NCI-H526 treated with DMSO at 0.1 percent for 48 hours (cell line): ENCODE measurements at regions not wholly inside any gene's neighbourhood (a gene's known extent, or its start where the extent isn't known, plus 50 kb on each side); places are given as distances from the start of the nearest gene placed in this dataset.
A peak's percentile ranks its signal among the peaks of the same experiment; 100 is the strongest.

ENCODE experiments used
- DNase-seq: peaks from one replicate; lab custom pipeline; 2025; lab: John Stamatoyannopoulos, UW

DNA sequence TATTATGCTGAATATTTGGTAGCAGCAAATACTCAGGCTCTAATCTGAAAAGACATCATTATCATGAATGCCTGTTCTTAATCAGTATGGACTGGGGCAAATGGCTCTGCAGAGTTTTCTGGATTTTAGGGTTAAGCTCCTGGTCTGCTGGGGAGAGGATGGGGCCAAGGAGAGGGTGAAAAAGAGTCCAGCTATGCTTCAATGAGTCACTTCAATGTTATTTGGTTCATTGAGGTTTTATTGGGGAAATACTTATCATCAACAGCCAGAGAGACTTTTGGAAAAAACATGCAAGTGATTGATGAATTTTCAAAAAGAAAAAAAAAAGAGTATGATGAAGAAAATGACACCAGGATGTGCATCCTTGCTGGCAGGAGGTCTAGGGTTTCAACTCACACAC is 278.3 kb downstream of the UQCRFS1 start:
- DNase-seq: no peak

DNA sequence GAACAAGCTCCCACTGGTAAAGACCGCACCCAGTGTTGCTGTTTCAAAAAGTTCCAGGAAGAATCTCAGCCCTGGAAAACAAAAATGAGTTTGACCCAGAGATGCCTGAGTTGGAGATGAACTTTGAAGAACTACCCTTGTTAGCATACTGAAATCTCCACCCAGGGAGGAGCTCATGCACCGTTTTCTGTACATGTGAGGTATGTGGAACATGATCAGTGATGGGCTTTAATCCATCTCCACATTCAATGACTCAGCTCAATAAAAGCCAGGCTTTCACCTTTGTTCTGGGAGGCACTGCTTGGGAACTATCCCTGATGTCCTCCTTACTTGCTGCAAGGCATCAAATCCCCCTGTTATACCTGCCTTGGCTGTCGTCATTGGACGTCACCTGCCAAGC is 279.9 kb downstream of the UQCRFS1 start:
- DNase-seq: no peak

- no peak for DNase-seq
Measured at GRCh38 chr19:28932446-28932845, 280.5 kb downstream of the UQCRFS1 start.

- DNase-seq: no peak
Measured at GRCh38 chr19:28929006-28929405, 283.9 kb downstream of the UQCRFS1 start.

DNA sequence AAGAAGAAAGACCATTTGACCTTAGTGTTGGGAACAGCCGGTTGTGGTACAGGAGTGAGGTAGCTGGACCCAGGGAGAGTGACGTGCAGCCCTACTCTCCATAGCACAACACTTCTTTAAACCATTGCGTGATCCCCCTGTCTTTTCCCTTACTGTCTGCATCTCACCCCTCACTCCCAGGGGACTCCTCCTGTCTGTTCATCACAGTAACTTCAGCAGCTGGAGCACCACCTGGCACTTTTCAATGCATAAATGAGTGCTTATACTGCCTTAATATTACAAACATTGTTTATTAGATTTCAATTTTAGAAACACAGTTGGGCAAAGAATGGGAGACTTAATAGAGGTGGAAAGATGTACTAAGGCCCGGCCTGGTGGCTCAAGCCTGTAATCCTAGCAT is 285.5 kb downstream of the UQCRFS1 start:
- peak; percentile 2 for DNase-seq

GRCh38 chr19:28920269-28921066 is 292.5 kb downstream of the UQCRFS1 start:
- peak; percentile 1 for DNase-seq

- DNase-seq: no peak
Measured at GRCh38 chr19:28917621-28918020, 295.3 kb downstream of the UQCRFS1 start.

- no peak for DNase-seq
Measured at GRCh38 chr19:28915737-28916460, 297.1 kb downstream of the UQCRFS1 start.

DNA sequence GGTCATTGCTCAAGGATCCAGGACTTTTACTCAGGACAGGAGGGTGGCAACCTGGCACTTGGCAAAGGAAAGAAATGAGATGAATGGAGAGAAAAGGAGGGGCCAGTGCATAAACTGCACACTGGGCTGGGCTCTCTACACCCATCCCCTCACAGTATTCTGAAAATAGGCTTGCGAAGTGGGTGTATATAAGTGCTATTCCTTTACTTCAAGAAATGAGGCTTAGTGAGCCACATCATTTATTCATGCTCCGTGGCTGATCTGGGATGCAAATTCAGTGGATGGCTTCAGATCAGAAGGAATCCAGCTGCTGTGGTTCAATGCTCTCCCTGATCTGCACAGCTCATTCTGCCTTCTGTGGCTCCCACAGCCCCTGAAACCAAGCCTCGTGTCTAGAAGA is 297.7 kb downstream of the UQCRFS1 start:
- DNase-seq: no peak

- DNase-seq: no peak
Measured at GRCh38 chr19:28914173-28914572, 298.8 kb downstream of the UQCRFS1 start.

DNA sequence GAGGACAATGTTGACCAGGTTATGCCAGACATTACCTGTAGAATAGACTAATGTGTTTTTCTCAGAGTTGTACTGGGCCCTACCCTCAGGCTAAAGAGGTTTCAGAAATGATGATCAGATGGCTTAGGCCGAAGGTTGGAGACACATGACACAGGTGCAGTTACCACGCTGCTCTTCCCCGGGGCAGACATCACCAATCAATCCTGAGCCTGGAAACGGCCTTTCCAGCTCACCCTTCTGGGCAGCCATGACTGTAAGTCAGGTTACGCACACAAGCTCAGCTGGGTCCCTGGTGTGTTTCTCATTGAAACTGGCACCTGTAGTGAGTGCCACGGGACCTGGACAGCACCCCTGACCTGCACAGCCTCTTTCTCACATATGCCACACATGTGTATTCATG is 299.3 kb downstream of the UQCRFS1 start:
- DNase-seq: no peak

DNA sequence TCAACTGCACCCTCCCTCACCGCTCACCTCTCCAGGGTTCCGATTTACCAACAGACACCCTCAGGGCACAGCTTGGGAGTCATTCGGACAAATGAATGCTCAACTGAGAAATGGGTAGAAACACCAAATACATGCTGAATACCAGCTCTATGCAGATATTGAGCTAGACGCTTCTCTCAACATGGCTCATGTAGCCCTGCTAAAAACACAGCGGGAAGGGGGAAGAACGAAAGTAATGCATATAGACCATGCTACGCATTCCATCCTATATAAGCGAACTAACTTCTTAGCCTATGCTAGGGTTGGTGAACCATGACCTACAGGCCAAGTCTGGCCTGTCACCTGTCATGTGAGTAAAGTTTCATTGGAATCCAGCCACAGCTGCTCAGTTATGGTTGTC is 304.0 kb downstream of the UQCRFS1 start:
- no peak for DNase-seq

GRCh38 chr19:28907534-28907933 is 305.4 kb downstream of the UQCRFS1 start:
- no peak for DNase-seq

DNA sequence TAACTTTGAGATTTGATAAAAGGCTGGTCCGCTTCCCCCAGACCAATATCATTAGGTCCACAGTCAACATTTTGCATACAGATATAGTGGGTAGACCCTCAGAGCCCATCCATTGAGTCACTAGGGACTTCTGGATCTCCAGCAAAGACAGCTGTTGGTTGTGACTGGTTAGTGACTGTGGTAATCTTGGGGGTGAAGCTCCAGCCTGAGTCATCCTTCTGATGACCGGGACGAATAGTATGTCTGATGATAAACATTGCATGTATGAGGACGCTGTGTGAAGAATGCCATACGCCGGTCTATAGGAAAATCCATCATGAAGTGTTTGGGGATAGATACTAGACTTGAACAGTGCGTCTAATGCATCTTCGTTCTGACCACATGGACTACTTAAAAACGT is 307.0 kb downstream of the UQCRFS1 start:
- DNase-seq: no peak

GRCh38 chr19:28899703-28900102 is 313.2 kb downstream of the UQCRFS1 start:
- DNase-seq: no peak

DNA sequence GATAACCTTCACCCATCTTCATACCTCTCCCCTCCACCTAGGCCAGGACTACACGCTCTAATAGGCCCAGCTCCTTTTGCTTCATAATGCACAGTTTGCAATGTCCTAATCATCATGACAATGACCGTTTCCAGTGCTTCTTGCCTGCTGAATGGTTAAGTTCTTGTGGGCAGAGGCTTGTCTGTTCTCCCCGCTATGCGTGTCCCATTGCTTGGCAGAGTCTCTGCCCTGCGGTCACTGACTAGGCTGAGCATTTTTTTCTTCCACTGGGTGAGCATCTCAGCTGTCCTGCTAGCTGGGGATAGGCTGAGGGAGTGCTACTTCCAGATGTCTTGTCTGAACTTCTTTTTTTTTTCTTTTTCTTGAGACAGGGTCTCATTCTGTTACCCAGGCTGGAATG is 314.7 kb downstream of the UQCRFS1 start:
- DNase-seq: no peak

- DNase-seq: no peak
Measured at GRCh38 chr19:28889941-28890670, 322.8 kb downstream of the UQCRFS1 start.

DNA sequence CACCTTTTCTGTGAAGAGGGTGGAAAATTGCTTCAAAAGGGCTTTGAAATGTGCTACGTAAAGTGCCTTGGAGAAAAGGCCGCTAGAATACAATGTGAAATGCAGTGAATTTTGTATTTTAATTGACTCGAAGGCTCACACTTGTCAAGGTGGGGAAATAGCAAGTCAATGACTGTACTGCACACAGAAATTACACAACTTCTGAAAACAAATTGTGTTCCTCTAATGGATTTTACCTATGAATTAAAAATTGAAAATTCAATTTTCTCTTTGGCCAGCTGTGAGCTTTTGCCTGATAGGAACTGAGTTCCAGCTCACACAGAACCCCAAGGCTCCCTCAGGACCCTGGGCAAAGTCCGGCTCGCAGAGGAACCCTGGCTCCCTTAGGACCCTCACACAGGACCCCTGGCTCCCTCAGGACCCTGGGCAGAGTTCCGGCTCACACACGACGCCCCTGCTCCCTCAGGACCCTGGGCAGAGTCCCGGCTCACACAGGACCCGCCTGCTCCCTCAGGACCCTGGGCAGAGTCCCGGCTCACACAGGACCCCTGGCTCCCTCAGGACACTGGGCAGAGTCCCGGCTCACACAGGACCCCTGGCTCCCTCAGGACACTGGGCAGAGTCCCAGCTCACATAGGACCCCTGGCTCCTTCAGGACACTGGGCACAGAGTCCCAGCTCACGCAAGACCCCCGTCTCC is 324.9 kb downstream of the UQCRFS1 start:
- DNase-seq: no peak

GRCh38 chr19:28886708-28887107 is 326.2 kb downstream of the UQCRFS1 start:
- no peak for DNase-seq

- no peak for DNase-seq
Measured at GRCh38 chr19:28885965-28886364, 327.0 kb downstream of the UQCRFS1 start.

DNA sequence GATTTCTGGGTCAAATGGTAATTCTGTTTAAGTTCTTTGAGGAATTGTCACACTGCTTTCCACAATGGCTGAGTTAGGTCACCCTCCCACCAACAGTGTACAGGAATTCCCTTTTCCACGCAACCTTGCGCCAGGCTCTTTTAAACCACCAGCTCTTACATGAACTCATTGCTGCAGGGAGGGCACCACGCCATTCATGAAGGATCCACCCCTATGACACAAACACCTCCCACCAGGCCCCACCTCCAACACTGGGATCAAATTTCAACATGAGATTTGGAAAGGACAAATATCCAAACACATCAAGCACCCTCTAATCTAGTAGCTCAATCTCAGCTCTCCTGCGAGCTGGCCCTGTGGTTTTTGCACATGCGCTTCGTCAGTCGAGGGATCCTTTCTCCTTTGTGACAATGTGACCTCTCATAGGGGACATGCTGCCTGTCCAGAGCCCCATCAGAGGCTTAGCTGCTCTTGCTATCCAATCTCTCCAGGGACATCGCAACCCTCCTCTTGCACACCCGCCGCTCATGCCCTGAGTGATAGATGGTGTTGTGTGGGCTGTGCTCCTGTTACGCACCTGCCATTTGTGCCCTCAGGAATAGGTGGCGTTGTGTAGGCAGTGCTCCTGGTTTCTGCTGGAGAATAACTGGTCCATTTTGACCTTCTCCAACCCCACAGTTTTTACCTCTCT is 328.0 kb downstream of the UQCRFS1 start:
- no peak for DNase-seq

DNA sequence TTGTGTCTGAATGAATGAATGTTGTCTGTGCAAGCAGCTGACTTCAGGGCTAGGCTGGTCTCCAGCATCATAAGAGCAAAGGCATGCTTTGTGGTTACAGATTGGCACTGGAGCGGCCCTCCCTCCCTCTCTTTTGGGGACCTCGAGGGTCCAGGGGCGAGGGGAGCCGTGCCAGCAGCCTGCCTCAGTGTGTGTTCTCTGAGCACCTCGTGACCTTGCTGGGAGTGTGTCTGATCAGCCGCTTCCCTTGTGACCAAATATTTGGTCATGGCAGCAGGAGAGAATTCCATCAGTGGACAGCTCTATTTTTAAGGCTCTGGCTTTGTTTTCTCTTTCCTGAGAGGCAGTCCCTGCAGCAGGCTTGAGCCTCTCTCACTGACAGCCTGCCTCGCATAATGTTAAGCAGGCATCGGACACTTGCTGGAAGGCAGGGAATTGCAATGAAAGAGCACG is 329.7 kb downstream of the UQCRFS1 start:
- no peak for DNase-seq
